Prostate gland (tissue), 2 donors: ENCODE measurements at regions not wholly inside any gene's neighbourhood (a gene's known extent, or its start where the extent isn't known, plus 50 kb on each side); places are given as distances from the start of the nearest gene placed in this dataset.

Experiments
- DNase-seq: peaks from one replicate; pipeline ENCODE4 v3.0.0-alpha.2; 2019; ENCODE audit warnings: low spot score
- H3K27ac ChIP-seq, 2 donors: fragments of 200-600 bp; sonication (generic); 2 replicates each; pipeline ENCODE4 v1.5.1; 2017 to 2019
- H3K27me3 ChIP-seq: fragments of 200-600 bp; sonication (generic); replicated peaks from 2 replicates; pipeline ENCODE4 v1.5.1; 2019; ENCODE audit not compliant: insufficient read depth
- H3K36me3 ChIP-seq, 2 donors: fragments of 200-600 bp; sonication (generic); 1 replicate in 1 of 2; 2 replicates in 1 of 2; pipeline versions ENCODE4 v1.5.1 to v1.8.1; 2017 to 2019
- H3K4me1 ChIP-seq: fragments of 200-600 bp; sonication (generic); replicated peaks from 2 replicates; pipeline ENCODE4 v1.5.1; 2019
- H3K4me3 ChIP-seq, 2 donors: fragments of 200-600 bp; sonication (generic); 2 replicates each; pipeline ENCODE4 v1.5.1; 2017 to 2019
- H3K9me3 ChIP-seq: fragments of 200-600 bp; sonication (generic); 2 replicates; pipeline ENCODE4 v1.5.1; 2017
- POLR2A ChIP-seq: fragments of 450-650 bp; IDR thresholded peaks from one replicate; pipeline ENCODE4 v1.6.1; 2016; ENCODE audit warnings: antibody characterized with exemption, mild to moderate bottlenecking
- POLR2AphosphoS5 ChIP-seq: sonication (generic); formaldehyde crosslinking; IDR thresholded peaks from one replicate; pipeline ENCODE4 v1.6.1; 2017; ENCODE audit warnings: antibody characterized with exemption
- WGBS: methylation state at CpG from one replicate; pipeline ENCODE4 v1.1.5; 2018; 5-methylcytosine and 5-hydroxymethylcytosine counted together
- intact Hi-C: fragments of 100-400 bp; cut with DNase I; formaldehyde crosslinking; loops from one replicate; pipeline ENCODE4 v1.14.2; 2022
- TF ChIP-seq, protein P1 (sequence below), 4 experiments: fragments of 200-600 bp in 2 of 4; fragments of 450-650 bp in 2 of 4; sonication (generic) in 2 of 4; IDR thresholded peaks; 1 replicate in 3 of 4; 2 replicates in 1 of 4; pipeline ENCODE4 v1.5.1; 2016 to 2019; ENCODE audit warnings: antibody characterized with exemption in 4 of 4, mild to moderate bottlenecking in 2 of 4, moderate library complexity in 2 of 4

- WGBS = 77% methylated on average over 18 of the region's 19 CpGs
- Histone ChIP-seq H3K36me3 (no peaks in the 10 kb centered on the region), H3K27ac (no peak overlapping the region), H3K9me3 (no peaks in the 10 kb centered on the region), H3K27me3 (no peaks in the 10 kb centered on the region), H3K4me3 (no peak overlapping the region), H3K4me1 (no peaks in the 10 kb centered on the region)
- TF ChIP-seq POLR2AphosphoS5 (no peak), POLR2A (no peak)
- TF ChIP-seq, protein P1, sequence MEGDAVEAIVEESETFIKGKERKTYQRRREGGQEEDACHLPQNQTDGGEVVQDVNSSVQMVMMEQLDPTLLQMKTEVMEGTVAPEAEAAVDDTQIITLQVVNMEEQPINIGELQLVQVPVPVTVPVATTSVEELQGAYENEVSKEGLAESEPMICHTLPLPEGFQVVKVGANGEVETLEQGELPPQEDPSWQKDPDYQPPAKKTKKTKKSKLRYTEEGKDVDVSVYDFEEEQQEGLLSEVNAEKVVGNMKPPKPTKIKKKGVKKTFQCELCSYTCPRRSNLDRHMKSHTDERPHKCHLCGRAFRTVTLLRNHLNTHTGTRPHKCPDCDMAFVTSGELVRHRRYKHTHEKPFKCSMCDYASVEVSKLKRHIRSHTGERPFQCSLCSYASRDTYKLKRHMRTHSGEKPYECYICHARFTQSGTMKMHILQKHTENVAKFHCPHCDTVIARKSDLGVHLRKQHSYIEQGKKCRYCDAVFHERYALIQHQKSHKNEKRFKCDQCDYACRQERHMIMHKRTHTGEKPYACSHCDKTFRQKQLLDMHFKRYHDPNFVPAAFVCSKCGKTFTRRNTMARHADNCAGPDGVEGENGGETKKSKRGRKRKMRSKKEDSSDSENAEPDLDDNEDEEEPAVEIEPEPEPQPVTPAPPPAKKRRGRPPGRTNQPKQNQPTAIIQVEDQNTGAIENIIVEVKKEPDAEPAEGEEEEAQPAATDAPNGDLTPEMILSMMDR (IDR thresholded peaks at IDR 0.05) = no peak
- intact Hi-C loops = no loop called here
- no peak for DNase-seq
Measured at GRCh38 chr22:48594757-48595510, 1232.7 kb downstream of the BRD1 start.

DNA sequence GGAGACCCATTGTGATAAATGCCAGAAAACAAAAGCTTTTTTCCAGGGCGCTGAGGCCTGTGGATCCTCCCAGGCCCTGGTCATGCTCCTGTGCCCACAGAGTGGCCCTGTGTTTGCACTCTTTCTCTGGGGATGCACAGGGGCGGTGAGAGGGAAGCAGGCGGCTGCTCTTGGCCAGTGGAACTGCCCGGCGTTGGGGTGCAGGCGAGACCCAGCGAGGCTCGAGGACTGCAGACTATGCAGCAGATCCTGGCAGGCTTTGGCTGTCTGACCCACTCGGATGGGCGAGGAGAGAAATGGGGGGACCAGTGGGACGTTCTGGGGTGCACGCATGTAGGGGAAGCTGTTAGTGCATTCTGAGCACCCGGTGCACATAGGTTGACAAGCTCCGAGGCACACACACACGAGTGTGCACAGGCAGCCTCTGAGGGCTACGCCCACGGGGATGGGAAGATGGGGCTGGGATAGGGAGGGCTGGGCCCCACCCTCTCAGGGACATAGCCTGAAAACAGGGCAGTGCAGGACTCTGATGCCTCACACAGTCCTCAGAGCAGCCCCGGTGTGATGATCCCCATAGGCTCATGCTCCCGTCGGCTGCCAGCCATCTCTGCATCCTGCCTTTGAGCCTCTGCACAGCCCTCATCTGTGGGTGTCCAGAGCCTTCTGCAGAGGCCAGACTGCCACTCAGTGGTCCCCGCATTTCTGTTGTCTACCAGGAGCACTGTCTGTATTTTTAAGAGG lies 1233.5 kb downstream of the BRD1 start:
- Histone ChIP-seq H3K27me3 (no peaks in the 10 kb centered on the region), H3K4me3 (no peak overlapping the region), H3K27ac (no peak overlapping the region), H3K36me3 (no peaks in the 10 kb centered on the region), H3K4me1 (no peaks in the 10 kb centered on the region), H3K9me3 (no peaks in the 10 kb centered on the region)
- intact Hi-C loops = no loop called here
- TF ChIP-seq POLR2A (no peak), POLR2AphosphoS5 (no peak)
- TF ChIP-seq, protein P1 (IDR thresholded peaks at IDR 0.05) = no peak
- WGBS = 84% methylated on average over 21 of the region's 21 CpGs
- no peak for DNase-seq

- no peaks in the 10 kb centered on the region for H3K36me3 ChIP-seq
- no peaks in the 10 kb centered on the region for H3K27me3 ChIP-seq
- intact Hi-C loops = no loop called here
- TF ChIP-seq POLR2AphosphoS5 = no peak
- TF ChIP-seq, protein P1 (IDR thresholded peaks at IDR 0.05) = no peak
- no peak for TF ChIP-seq POLR2A
- H3K4me3 ChIP-seq = no peak overlapping the region
- no peaks in the 10 kb centered on the region for H3K9me3 ChIP-seq
- 95% methylated on average over 15 of the region's 15 CpGs for WGBS
- no peak overlapping the region for H3K27ac ChIP-seq
- DNase-seq = no peak
- H3K4me1 ChIP-seq = no peaks in the 10 kb centered on the region
Measured at GRCh38 chr22:48593551-48593950, 1234.1 kb downstream of the BRD1 start.

DNA sequence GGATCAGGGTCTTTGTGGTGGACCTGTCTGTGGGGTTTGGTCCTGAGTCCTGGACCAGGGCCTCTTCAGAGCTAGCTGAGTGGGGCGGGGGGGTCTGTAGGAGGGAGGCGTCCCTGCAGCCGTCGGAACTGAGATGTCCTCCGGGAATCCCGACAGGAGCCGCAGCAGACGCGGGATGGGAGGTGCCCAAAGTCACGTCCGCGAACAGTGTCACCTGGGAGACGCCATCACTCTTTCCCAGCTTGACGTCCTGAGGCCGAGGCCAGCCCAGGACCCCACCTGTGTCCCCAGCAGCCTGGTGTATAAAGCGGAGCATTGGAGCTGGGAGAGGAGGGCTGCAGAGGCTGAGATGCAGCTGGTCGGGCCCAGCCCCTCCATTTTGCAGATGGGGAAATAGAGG lies 1234.7 kb downstream of the BRD1 start:
- Histone ChIP-seq H3K4me3 (no peak overlapping the region), H3K36me3 (no peaks in the 10 kb centered on the region), H3K4me1 (no peaks in the 10 kb centered on the region), H3K27ac (no peak overlapping the region), H3K9me3 (no peaks in the 10 kb centered on the region), H3K27me3 (no peaks in the 10 kb centered on the region)
- 78% methylated on average over 17 of the region's 17 CpGs for whole genome bisulfite sequencing
- DNase-seq = no peak
- intact Hi-C loops = no loop called here
- TF ChIP-seq, protein P1 (IDR thresholded peaks at IDR 0.05) = no peak
- no peak for TF ChIP-seq POLR2A
- no peak for TF ChIP-seq POLR2AphosphoS5

DNA sequence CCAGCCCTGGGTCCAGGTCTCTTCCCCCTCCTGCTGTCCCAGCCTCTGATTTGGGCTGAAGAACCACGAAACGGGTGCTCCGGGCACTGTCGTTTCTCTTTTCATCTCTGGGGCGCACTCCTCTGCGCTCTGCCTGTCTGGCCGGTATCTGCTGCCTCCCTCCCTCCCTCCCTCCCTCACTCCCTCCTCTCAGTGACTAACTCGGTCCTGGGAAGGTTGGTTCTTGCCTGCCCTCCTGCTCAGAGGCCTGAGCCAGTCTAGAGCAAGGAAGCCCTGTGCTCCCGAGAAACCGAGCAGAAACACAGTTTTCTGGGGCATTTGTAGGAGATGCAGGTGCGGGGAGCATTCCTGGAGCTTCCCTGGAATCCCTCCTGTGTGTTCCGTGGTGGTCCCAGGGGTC lies 1235.2 kb downstream of the BRD1 start:
- intact Hi-C loops = no loop called here
- TF ChIP-seq POLR2AphosphoS5 (no peak), POLR2A (no peak)
- TF ChIP-seq, protein P1 (IDR thresholded peaks at IDR 0.05) = no peak
- Histone ChIP-seq H3K36me3 (no peaks in the 10 kb centered on the region), H3K4me3 (no peak overlapping the region), H3K4me1 (no peaks in the 10 kb centered on the region), H3K9me3 (no peaks in the 10 kb centered on the region), H3K27ac (no peak overlapping the region), H3K27me3 (no peaks in the 10 kb centered on the region)
- 44% methylated on average over 12 of the region's 12 CpGs for WGBS
- no peak for DNase-seq
